HG02759 (cell line): ENCODE measurements at regions not wholly inside any gene's neighbourhood (a gene's known extent, or its start where the extent isn't known, plus 50 kb on each side); places are given as distances from the start of the nearest gene placed in this dataset.
"Not testable (repeated sequence)": the region's sequence is repeated elsewhere in the genome, so short reads cannot be mapped to it uniquely, and the experiment has no call there.

Experiments used
- ATAC-seq: cut with Tn5 transposase; IDR thresholded peaks from one replicate; pipeline ENCODE4 v1.9.1; 2021; ENCODE audit warnings: mild to moderate bottlenecking, moderate library complexity; ENCODE audit not compliant: unreplicated experiment

GRCh38 chr10:80741278-80741677 lies 203.6 kb downstream of the SH2D4B start:
- ATAC-seq: no peak

DNA sequence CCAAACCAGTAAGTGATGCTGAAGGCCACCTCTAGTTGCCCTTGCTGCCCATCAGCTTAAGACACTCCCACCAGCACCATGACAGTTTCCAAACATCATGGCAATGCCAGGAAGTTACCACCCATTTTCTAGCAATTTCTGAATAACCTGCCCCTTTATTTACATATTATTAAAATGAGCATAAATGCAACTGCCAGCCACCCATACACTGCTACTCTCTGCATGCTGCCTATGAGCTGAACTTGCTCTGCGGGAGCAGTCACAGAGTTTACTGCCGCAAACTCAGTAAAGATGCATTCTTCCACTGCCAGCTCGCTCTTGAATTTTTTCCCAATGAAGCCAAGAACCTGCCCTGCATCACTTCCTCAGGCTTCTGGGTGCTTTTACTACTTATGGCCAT lies 212.6 kb downstream of the SH2D4B start:
- ATAC-seq: no peak

GRCh38 chr10:80751940-80752339 lies 214.2 kb downstream of the SH2D4B start:
- ATAC-seq: no peak

- no peak for ATAC-seq
These were observed 215.9 kb downstream of the SH2D4B start for GRCh38 chr10:80753612-80754011.

GRCh38 chr10:80755893-80756292 lies 218.2 kb downstream of the SH2D4B start:
- no peak for ATAC-seq

DNA sequence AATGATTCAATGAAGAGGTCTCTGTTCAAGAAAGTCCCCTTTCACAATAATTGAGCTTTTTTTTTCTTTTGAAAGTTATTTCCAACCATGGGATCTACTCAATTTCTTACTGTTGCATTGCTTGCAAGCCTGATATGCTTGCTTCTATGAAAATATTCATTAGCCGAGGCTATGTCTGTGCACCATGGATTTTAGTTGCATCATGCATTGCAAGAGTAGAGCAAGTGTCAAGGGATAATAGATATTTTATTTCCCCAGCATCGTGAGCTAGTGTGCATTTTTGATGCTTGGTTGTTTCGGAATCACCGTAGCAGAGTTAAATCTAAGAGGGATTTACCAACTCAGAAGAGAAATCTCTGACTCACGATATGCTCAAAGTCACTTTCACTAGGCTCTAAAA lies 222.0 kb downstream of the SH2D4B start:
- ATAC-seq: no peak

GRCh38 chr10:80760914-80761371 lies 223.2 kb downstream of the SH2D4B start:
- ATAC-seq: no peak

- no peak for ATAC-seq
These were observed 230.3 kb downstream of the SH2D4B start for GRCh38 chr10:80767963-80768362.

DNA sequence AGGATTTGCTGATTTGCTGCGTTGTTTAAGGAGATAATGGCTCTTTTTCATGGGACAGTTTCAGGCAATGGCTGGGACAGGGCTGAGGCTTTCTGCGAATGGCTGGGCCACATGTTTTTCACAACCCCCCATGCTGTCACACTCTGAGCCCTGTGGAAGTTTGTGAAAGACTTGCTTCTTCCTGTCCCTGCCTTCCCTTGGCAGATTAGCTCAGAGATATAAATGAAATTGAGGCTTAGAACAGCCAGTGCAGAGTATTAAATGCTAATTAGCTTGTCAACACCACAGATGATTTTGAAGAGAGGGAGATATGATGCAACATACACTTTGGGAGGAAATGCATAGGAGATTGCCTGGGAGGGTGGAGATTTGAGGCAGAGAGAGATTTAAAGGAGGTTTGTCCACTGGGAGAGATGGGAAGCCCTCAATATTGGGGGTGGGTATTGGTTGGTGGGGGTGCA lies 232.0 kb downstream of the SH2D4B start:
- ATAC-seq: no peak

DNA sequence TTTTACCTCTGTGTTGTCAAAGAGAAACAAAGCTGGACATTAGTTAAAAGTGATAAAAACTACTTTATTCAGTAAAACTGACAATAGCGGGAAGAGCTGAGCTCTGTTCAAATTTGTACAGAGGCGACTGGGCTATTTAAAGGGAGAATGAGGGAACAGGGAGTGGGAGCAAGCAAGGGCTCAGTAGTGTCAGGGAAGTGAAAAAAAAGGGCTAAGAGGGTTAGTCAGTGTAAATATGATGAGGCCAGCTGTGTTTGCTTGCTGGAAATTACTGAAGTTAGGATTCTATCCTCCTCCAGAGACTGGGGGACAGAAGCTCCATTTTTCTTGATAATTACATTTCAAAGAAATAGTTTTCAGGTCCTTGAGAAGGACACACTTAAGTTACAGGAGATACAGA lies 232.5 kb downstream of the SH2D4B start:
- no peak for ATAC-seq

DNA sequence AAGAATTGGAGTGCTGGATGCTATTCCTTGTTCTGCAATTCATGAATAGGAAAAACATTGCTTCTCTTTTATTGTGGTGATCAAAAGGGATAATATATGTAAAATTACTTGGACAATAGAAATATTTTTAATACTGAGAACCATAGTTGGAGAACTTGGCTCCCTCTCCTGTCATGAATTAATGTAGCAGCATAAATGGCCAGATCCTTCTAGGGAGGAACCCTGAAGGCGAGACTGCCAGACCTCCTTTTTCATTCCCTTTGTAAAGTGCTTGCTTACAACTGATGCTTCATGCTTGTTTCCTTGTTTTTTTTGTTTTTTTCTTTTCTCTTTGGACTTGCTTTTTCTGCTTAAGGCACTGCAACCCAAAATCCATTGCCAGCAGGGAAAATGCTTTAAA lies 233.6 kb downstream of the SH2D4B start:
- no peak for ATAC-seq

DNA sequence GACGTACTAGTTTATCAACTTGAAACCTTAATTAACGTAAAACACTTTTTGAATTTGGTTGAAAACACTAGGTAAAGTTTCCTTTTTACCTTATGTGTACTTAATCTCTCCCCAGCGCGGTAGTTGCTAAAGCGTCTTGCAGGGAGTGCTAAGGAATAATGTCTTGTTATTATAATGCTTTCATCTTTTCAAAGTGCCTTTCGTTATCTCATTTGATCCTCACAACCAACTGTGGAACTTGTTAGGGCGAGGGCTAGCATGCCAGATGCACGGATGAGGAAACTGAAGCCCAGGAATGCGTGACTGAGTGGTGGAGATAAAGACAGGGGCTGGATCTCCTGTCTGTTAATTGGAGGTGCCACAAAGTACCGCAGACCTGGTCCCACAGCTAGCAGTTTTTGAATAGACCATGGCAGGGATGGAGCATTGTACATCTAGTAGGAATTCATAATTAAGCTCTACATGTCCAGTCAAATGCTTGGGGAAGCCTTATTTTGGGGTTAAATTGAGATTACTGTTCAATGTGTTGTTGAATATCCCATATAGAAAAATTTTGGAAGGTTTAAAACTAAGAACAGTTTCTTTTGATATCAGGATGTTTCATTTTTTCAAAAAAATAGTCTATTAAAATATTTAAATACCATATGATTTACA lies 234.3 kb downstream of the SH2D4B start:
- no peak for ATAC-seq

DNA sequence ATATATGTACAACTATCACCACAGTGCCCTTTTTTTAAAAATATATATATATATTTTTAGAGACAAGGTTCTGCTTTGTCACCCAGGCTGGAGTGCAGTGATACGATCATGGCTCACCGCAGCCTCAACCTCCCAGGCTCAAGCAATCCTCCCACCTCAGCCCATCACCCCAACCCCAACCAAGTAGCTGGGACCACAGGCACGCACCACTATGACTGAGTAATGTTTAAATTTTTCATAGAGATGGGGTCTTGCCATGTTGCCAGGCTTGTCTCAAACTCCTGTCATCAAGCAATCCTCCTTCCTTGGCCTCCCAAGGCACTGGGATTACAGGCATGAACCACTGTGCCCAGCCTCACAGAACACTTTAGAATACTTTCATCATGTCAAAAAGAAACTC lies 234.9 kb downstream of the SH2D4B start:
- ATAC-seq: no peak

GRCh38 chr10:80784695-80785094 lies 247.0 kb downstream of the SH2D4B start:
- no peak for ATAC-seq

GRCh38 chr10:80786322-80786721 lies 248.6 kb downstream of the SH2D4B start:
- ATAC-seq: no peak

DNA sequence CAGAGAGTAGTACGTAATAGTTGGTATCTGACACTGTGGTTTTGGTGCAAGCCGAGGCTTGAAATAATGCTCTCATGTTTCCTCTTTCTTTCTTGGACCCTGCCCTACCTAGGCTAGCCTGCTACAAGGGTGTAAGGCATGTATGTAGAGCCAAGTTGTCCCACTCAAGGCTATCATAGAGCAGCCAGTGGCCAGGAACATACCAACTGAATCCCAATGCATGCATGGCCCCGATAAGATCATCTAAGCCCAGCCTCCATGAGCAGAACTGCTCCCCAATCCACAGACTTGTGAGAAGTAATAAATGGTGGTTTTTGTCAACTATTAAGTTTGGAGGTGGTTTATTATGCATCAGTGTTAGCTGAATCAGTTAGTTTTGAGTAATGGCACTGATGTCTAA lies 250.2 kb downstream of the SH2D4B start:
- ATAC-seq: no peak

DNA sequence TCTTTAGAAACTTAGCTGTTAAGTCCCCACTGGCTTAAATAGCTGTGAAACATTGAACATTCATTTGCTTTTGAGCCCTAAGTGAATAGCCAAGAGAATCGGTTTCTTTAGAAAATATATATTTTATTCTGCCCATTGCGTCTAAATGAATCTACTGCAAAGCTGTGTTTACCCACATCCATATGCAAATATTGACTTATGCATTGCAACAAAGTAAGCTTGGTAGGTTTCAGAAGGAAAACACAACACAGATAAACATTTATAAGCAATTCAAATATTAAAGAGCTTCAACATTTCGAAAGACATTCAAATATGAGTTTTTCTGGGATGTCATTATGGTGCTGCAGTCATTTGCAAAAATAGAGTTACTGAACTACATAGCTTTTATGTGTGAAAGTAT lies 257.3 kb downstream of the SH2D4B start:
- ATAC-seq: no peak

DNA sequence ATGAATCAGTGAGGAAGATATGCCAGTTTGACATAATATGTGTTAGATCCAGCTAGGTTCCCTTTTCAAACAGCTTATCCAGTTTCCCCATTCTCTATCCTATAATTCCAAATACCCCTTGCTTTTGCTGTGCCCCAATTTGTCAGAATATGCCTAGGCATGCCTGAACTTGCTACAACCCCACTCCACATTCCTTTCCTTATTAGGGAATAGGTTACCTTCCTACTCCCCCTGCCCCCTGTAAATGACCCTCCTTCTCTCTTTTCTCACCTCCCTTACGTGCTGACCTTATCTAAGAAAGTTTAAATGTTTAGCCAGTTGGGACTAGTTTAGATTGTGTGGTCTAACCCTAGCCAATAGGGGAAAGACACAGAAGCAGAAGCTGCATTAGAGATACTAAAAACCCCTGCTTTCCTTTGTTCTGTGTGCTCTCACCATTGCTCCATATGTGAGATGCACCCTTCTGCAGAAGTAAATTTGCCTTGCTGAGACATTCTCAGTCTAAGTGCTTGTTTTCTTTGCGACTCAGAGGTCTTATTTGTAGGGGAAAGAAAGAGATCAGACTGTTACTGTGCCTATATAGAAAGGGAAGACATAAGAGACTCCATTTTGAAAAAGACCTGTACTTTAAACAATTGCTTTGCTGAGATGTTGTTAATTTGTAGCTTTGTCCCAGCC lies 267.8 kb downstream of the SH2D4B start:
- no peak for ATAC-seq

DNA sequence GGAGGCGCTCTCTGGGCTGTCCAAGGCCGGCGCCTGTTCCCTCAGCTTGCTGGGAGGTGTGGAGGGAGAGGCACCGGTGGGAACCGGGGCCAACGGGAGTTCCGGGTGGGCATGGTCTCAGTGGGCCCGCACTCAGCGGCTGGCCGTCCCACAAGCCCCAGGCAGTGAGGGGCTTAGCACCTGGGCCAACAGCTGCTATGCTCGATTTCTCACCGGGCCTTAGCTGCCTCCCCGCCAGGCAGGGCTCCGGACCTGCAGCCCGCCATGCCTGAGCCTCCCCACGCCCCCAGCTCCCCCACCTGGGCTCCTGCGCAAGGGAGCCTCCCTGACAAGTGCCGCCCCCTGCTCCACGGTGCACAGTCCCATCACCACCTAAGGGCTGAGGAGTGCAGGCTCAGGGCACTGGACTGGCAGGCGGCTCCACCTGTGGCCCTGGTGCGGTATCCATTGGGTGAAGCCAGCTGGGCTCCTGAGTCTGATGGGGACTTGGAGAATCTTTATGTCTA lies 276.5 kb downstream of the SH2D4B start:
- ATAC-seq: no peak

GRCh38 chr10:80829151-80829550 lies 291.4 kb downstream of the SH2D4B start:
- no peak for ATAC-seq

DNA sequence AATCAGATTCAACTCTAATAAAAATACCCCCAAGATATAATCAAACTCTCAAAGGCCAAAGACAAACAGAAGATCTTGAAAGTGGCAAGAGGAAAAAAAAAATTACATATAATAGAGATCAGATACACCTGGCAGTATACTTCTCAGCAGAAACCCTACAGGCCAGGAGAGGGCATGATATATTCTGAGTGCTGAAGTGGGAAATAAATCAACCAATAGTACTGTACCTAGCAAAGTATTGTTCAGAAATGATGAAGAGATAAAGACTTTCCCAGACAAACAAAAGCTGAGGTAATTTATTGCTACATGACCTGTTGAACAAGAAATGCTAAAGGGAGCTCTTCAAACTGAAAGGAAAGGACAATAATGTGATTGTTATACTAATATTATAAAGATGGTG lies 291.9 kb downstream of the SH2D4B start:
- no peak for ATAC-seq

- not testable (repeated sequence) for ATAC-seq
These were observed 295.0 kb downstream of the SH2D4B start for GRCh38 chr10:80832693-80833092.
